ENCODE measurements at regions not wholly inside any gene's neighbourhood (a gene's known extent, or its start where the extent isn't known, plus 50 kb on each side); places are given as distances from the start of the nearest gene placed in this dataset.

DNA sequence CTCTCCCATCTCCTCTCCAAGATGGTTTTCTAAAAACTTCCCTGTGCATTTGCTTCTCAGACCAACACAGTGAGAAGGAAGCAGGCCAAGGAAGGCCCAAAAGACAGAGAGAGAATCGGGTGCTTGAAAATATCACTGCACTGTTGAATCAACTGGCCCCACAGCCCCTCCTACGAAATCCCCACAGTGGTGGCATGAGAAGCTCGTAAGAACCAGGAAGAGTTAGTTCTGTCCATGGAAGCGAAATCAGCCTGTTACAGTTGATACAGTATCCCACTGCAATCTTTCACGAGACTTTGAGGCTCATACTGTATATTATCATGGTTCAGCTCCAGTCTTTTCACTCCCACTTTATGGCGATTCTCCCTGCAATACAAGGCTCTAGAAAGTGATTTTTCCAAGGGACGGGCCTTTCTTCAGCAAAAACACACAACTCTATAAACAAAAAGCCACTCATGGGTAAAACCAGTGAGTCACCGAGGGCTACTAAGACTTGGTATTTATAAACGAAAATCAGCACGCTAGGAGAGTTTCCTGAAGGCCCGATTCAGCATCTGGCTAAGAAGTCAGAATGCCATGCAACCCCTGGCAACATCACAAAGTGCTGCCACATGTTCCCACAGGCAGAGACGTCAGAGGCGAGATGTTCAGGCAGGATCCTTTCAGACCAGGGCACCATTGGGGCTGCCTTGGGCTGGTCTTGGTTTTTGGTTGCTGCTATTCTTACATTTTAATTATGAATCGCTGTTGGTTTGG is 185.7 kb downstream of the IRX5 start:
- H4K20me1 ChIP-seq (ENCODE audit: control insufficient read depth, extremely low read depth, insufficient read depth, low read length) = no peaks in the 10 kb centered on the region
- no peak overlapping the region for H3K27ac ChIP-seq (ENCODE audit: control insufficient read depth, insufficient read depth, low read length)
- H3K9ac ChIP-seq (ENCODE audit: control insufficient read depth, extremely low read depth, insufficient read depth, low read length) = no peak overlapping the region
- DNase-seq (ENCODE audit: low read depth, low spot score) (no peak), FAIRE-seq (no peak)
- no peaks in the 10 kb centered on the region for H3K79me2 ChIP-seq (ENCODE audit: control insufficient read depth, insufficient read depth, low read length)
- no peak overlapping the region for H2AFZ ChIP-seq (ENCODE audit: control insufficient read depth, low read length)
- H3K4me3 ChIP-seq (ENCODE audit: control insufficient read depth in 2 of 3, extremely low read depth in 1 of 3, insufficient read depth in 2 of 3, low read depth in 1 of 3, low read length in 3 of 3) = no peak overlapping the region
- dilution Hi-C loops (cut with MboI; ENCODE audit: extremely low pct_ligation_motif_present, low sequenced_read_pairs) = no loop called here
- TF ChIP-seq EZH2 (IDR thresholded peaks at IDR 0.05; ENCODE audit: low read length) (no peak), CTCF (optimal IDR thresholded peaks at IDR 0.05 in 1 of 3, IDR thresholded peaks at IDR 0.05 in 1 of 3, conservative IDR thresholded peaks at IDR 0.05 in 1 of 3; ENCODE audit: extremely low read depth in 1 of 3, insufficient read depth in 2 of 3, low read length in 3 of 3) (no peak)
- H3K36me3 ChIP-seq (ENCODE audit: control insufficient read depth in 2 of 2, extremely low read depth in 1 of 2, insufficient read depth in 2 of 2, low read length in 2 of 2) = no peaks in the 10 kb centered on the region
- no peaks in the 10 kb centered on the region for H3K27me3 ChIP-seq (ENCODE audit: control insufficient read depth, extremely low read depth, insufficient read depth, low read length)
- H3K9me1 ChIP-seq (ENCODE audit: control insufficient read depth, extremely low read depth, insufficient read depth, low read length) = no peaks in the 10 kb centered on the region
- no peaks in the 10 kb centered on the region for H3K4me1 ChIP-seq (ENCODE audit: control insufficient read depth, extremely low read depth, insufficient read depth, low read length)
- H3K4me2 ChIP-seq (ENCODE audit: control insufficient read depth, extremely low read depth, insufficient read depth, low read depth, low read length) = no peak overlapping the region
- H3K9me3 ChIP-seq (ENCODE audit: control insufficient read depth, low read depth, low read length) = no peaks in the 10 kb centered on the region

DNA sequence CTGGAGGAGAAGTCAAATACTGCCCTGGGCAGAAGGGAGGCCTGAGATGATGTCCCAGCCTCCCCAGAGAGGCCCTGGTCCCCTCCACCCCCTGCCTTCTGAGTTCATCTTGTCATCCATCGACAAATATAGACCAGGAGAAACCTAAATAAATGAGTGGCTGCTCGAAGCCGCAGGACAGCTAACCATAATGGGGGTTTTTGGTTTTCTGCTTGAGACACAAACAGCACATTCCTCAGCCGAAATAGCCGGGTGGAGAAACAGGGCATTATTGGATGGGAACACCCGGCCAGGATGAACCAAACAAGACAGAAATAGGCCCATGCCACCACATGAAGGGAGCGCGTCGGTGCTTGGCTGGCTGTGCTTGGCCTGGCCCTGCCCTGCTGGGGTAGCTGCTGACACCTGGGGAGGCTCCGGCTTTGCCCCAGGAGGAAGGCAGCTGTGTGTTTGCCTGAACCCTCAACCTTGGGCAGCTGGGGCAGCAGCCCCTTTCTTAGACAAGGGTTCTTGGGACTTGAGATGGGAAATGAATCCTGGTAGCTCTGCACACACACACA is 188.1 kb downstream of the IRX5 start:
- no peaks in the 10 kb centered on the region for H3K9me1 ChIP-seq (ENCODE audit: control insufficient read depth, extremely low read depth, insufficient read depth, low read length)
- no peaks in the 10 kb centered on the region for H3K36me3 ChIP-seq (ENCODE audit: control insufficient read depth in 2 of 2, extremely low read depth in 1 of 2, insufficient read depth in 2 of 2, low read length in 2 of 2)
- TF ChIP-seq CTCF (optimal IDR thresholded peaks at IDR 0.05 in 1 of 3, IDR thresholded peaks at IDR 0.05 in 1 of 3, conservative IDR thresholded peaks at IDR 0.05 in 1 of 3; ENCODE audit: extremely low read depth in 1 of 3, insufficient read depth in 2 of 3, low read length in 3 of 3) (no peak), EZH2 (IDR thresholded peaks at IDR 0.05; ENCODE audit: low read length) (no peak)
- H3K4me2 ChIP-seq (ENCODE audit: control insufficient read depth, extremely low read depth, insufficient read depth, low read depth, low read length) = no peak overlapping the region
- no peak for FAIRE-seq
- no peak overlapping the region for H3K9ac ChIP-seq (ENCODE audit: control insufficient read depth, extremely low read depth, insufficient read depth, low read length)
- no peak overlapping the region for H3K27ac ChIP-seq (ENCODE audit: control insufficient read depth, insufficient read depth, low read length)
- H3K27me3 ChIP-seq (ENCODE audit: control insufficient read depth, extremely low read depth, insufficient read depth, low read length) = no peaks in the 10 kb centered on the region
- H4K20me1 ChIP-seq (ENCODE audit: control insufficient read depth, extremely low read depth, insufficient read depth, low read length) = no peaks in the 10 kb centered on the region
- no peak overlapping the region for H3K4me3 ChIP-seq (ENCODE audit: control insufficient read depth in 2 of 3, extremely low read depth in 1 of 3, insufficient read depth in 2 of 3, low read depth in 1 of 3, low read length in 3 of 3)
- no peaks in the 10 kb centered on the region for H3K4me1 ChIP-seq (ENCODE audit: control insufficient read depth, extremely low read depth, insufficient read depth, low read length)
- DNase-seq (ENCODE audit: low read depth, low spot score) = no peak
- H3K9me3 ChIP-seq (ENCODE audit: control insufficient read depth, low read depth, low read length) = no peaks in the 10 kb centered on the region
- dilution Hi-C loops (cut with MboI; ENCODE audit: extremely low pct_ligation_motif_present, low sequenced_read_pairs) = no loop called here
- no peaks in the 10 kb centered on the region for H3K79me2 ChIP-seq (ENCODE audit: control insufficient read depth, insufficient read depth, low read length)
- no peak overlapping the region for H2AFZ ChIP-seq (ENCODE audit: control insufficient read depth, low read length)
